GM23248 (cell line): ENCODE measurements at regions not wholly inside any gene's neighbourhood (a gene's known extent, or its start where the extent isn't known, plus 50 kb on each side); places are given as distances from the start of the nearest gene placed in this dataset.

Source experiments
- DNase-seq: peaks from one replicate; pipeline ENCODE4 v3.0.0-alpha.2; 2015
- H2AFZ ChIP-seq: fragments of 200-600 bp; sonication (generic); 2 replicates; pipeline ENCODE4 v1.6.1; 2016; ENCODE audit warnings: antibody characterized with exemption
- H3F3A ChIP-seq: fragments of 200-600 bp; sonication (generic); 2 replicates; pipeline ENCODE4 v1.6.1; 2016; ENCODE audit warnings: mild to moderate bottlenecking, antibody characterized with exemption, mixed run types; ENCODE audit not compliant: insufficient read depth
- H3K27ac ChIP-seq: fragments of 200-600 bp; sonication (generic); 2 replicates; pipeline ENCODE4 v1.5.1; 2016; ENCODE audit warnings: mild to moderate bottlenecking
- H3K27me3 ChIP-seq: fragments of 200-600 bp; sonication (generic); replicated peaks from 2 replicates; pipeline ENCODE4 v1.6.1; 2016; ENCODE audit warnings: mild to moderate bottlenecking; ENCODE audit not compliant: insufficient read depth
- H3K36me3 ChIP-seq: fragments of 200-600 bp; sonication (generic); 2 replicates; pipeline ENCODE4 v1.6.1; 2016; ENCODE audit warnings: low read depth, mild to moderate bottlenecking
- H3K4me1 ChIP-seq: fragments of 200-600 bp; sonication (generic); 2 replicates; pipeline ENCODE4 v1.6.1; 2016; ENCODE audit warnings: mild to moderate bottlenecking; ENCODE audit not compliant: insufficient read depth
- H3K4me2 ChIP-seq: fragments of 200-600 bp; sonication (generic); one replicate; pipeline ENCODE4 v1.6.1; 2016; ENCODE audit warnings: mild to moderate bottlenecking; ENCODE audit not compliant: unreplicated experiment
- H3K4me3 ChIP-seq: fragments of 200-600 bp; sonication (generic); 2 replicates; pipeline ENCODE4 v1.5.1; 2016; ENCODE audit warnings: mild to moderate bottlenecking
- H3K79me2 ChIP-seq: fragments of 200-600 bp; sonication (generic); 2 replicates; pipeline ENCODE4 v1.6.1; 2016; ENCODE audit warnings: mild to moderate bottlenecking; ENCODE audit not compliant: insufficient read depth
- H3K9ac ChIP-seq: fragments of 200-600 bp; sonication (generic); 2 replicates; pipeline ENCODE4 v1.6.1; 2016; ENCODE audit warnings: mild to moderate bottlenecking
- H3K9me2 ChIP-seq: fragments of 200-600 bp; sonication (generic); 2 replicates; pipeline ENCODE4 v1.6.1; 2016; ENCODE audit warnings: mixed run types, mild to moderate bottlenecking, moderate library complexity; ENCODE audit not compliant: insufficient read depth
- H3K9me3 ChIP-seq: fragments of 200-600 bp; sonication (generic); one replicate; pipeline ENCODE4 v1.6.1; 2017; ENCODE audit warnings: low read depth
- H4K20me1 ChIP-seq: fragments of 200-600 bp; sonication (generic); 2 replicates; pipeline ENCODE4 v1.6.0; 2016; ENCODE audit not compliant: insufficient read depth
- EZH2 ChIP-seq: fragments of 200-600 bp; sonication (generic); IDR thresholded peaks from 2 replicates; pipeline ENCODE4 v1.6.1; 2018; ENCODE audit warnings: antibody characterized with exemption, mild to moderate bottlenecking; ENCODE audit not compliant: insufficient read depth, poor library complexity, severe bottlenecking
- EZH2phosphoT487 ChIP-seq: fragments of 200-600 bp; sonication (generic); IDR thresholded peaks from 2 replicates; pipeline ENCODE4 v1.6.1; 2018; ENCODE audit warnings: antibody characterized with exemption, moderate library complexity, mild to moderate bottlenecking, low read depth; ENCODE audit not compliant: insufficient read depth
- WGBS, 2 experiments: methylation state at CpG; one replicate each; pipeline ENCODE4 v1.1.6; 2015 to 2017; ENCODE audit warnings: low lambda C conversion rate in 2 of 2, low coverage in 1 of 2; ENCODE audit errors: missing lambda C conversion rate in 2 of 2; 5-methylcytosine and 5-hydroxymethylcytosine counted together
- in situ Hi-C: fragments of 300-500 bp; cut with MboI; formaldehyde crosslinking; loops from 2 replicates; pipeline ENCODE4 v1.15.0; 2020

- no peak for DNase-seq
- Histone ChIP-seq H3K4me1 (peaks cover 55% of the 10 kb centered on the region), H3F3A (peaks cover 60% of the 10 kb centered on the region), H3K79me2 (no peaks in the 10 kb centered on the region), H3K9ac (no peak overlapping the region), H3K4me3 (no peak overlapping the region), H3K27me3 (no peaks in the 10 kb centered on the region), H3K36me3 (no peaks in the 10 kb centered on the region), H3K4me2 (peak overlapping the region; percentile 12), H3K27ac (peak overlapping the region; percentile 59), H3K9me3 (no peaks in the 10 kb centered on the region), H3K9me2 (no peaks in the 10 kb centered on the region; the same call in 1 of the 2 replicates), H4K20me1 (no peaks in the 10 kb centered on the region), H2AFZ (peak overlapping the region; percentile 28; the same call in 1 of the 2 replicates)
- in situ Hi-C loops, result no loop called here
- no peak for TF ChIP-seq EZH2phosphoT487
- TF ChIP-seq EZH2, result no peak
- 87 to 89% methylated on average over 4 of the region's 4 CpGs for WGBS, 2 experiments
Measured at GRCh38 chr12:89072294-89073026, 279.8 kb downstream of the DUSP6 start.

GRCh38 chr12:89070603-89071002, 281.7 kb downstream of the DUSP6 start:
- DNase-seq, result no peak
- no peaks in the 10 kb centered on the region for H3K36me3 ChIP-seq
- 100% methylated on average over 1 of the region's 1 CpG for WGBS, 2 experiments
- no peaks in the 10 kb centered on the region for H3K9me3 ChIP-seq
- no peak overlapping the region for H3K4me3 ChIP-seq
- in situ Hi-C loops, result no loop called here
- H3K9ac ChIP-seq, result no peak overlapping the region
- H3K4me2 ChIP-seq, result no peak overlapping the region
- H3K27ac ChIP-seq, result no peak overlapping the region
- H3K79me2 ChIP-seq, result no peaks in the 10 kb centered on the region
- H3K4me1 ChIP-seq, result peaks cover 59% of the 10 kb centered on the region
- H3F3A ChIP-seq, result peaks cover 69% of the 10 kb centered on the region
- no peaks in the 10 kb centered on the region; the same call in 1 of the 2 replicates for H3K9me2 ChIP-seq
- no peaks in the 10 kb centered on the region for H3K27me3 ChIP-seq
- no peak overlapping the region for H2AFZ ChIP-seq
- no peaks in the 10 kb centered on the region for H4K20me1 ChIP-seq
- TF ChIP-seq EZH2 (no peak), EZH2phosphoT487 (no peak)

- Histone ChIP-seq H4K20me1 (no peaks in the 10 kb centered on the region), H3K4me1 (peaks cover 64% of the 10 kb centered on the region), H3K9ac (no peak overlapping the region), H3K4me2 (no peak overlapping the region), H3K79me2 (no peaks in the 10 kb centered on the region), H3F3A (peaks cover 66% of the 10 kb centered on the region), H2AFZ (peak overlapping the region; percentile 41; the same call in 1 of the 2 replicates), H3K9me2 (no peaks in the 10 kb centered on the region; the same call in 1 of the 2 replicates), H3K27ac (no peak overlapping the region), H3K9me3 (no peaks in the 10 kb centered on the region), H3K36me3 (no peaks in the 10 kb centered on the region), H3K4me3 (no peak overlapping the region), H3K27me3 (no peaks in the 10 kb centered on the region)
- DNase-seq, result no peak
- WGBS, 2 experiments, result 76 to 79% methylated on average over 2 of the region's 2 CpGs
- in situ Hi-C loops, result no loop called here
- TF ChIP-seq EZH2phosphoT487 (no peak), EZH2 (no peak)
Measured at GRCh38 chr12:89069431-89069830, 282.9 kb downstream of the DUSP6 start.

- Histone ChIP-seq H4K20me1 (no peaks in the 10 kb centered on the region), H3K4me2 (peak overlapping the region; percentile 36), H3K9me3 (no peaks in the 10 kb centered on the region), H3K27me3 (no peaks in the 10 kb centered on the region), H2AFZ (peak overlapping the region; percentile 21), H3K9me2 (no peaks in the 10 kb centered on the region; the same call in 1 of the 2 replicates), H3K9ac (peak overlapping the region; percentile 10; the same call in 1 of the 2 replicates), H3K27ac (peak overlapping the region; percentile 84), H3K4me1 (peaks cover 60% of the 10 kb centered on the region), H3K79me2 (no peaks in the 10 kb centered on the region), H3K4me3 (no peak overlapping the region; the same call in 1 of the 2 replicates), H3F3A (peaks cover 58% of the 10 kb centered on the region), H3K36me3 (no peaks in the 10 kb centered on the region)
- 2 to 4% methylated on average over 2 of the region's 2 CpGs for WGBS, 2 experiments
- peak; percentile 93 for DNase-seq
- TF ChIP-seq EZH2 (no peak), EZH2phosphoT487 (no peak)
- in situ Hi-C loops, result no loop called here
Measured at GRCh38 chr12:89067421-89068187, 284.7 kb downstream of the DUSP6 start.
